CD4-positive, alpha-beta T cell treated with Interleukin-1 beta for 1 hour (primary cell): ENCODE measurements at regions not wholly inside any gene's neighbourhood (a gene's known extent, or its start where the extent isn't known, plus 50 kb on each side); places are given as distances from the start of the nearest gene placed in this dataset.

ENCODE experiments used
- DNase-seq, 2 donors: peaks; one replicate each; pipeline ENCODE4 v3.0.0-alpha.2; 2020 to 2022

DNA sequence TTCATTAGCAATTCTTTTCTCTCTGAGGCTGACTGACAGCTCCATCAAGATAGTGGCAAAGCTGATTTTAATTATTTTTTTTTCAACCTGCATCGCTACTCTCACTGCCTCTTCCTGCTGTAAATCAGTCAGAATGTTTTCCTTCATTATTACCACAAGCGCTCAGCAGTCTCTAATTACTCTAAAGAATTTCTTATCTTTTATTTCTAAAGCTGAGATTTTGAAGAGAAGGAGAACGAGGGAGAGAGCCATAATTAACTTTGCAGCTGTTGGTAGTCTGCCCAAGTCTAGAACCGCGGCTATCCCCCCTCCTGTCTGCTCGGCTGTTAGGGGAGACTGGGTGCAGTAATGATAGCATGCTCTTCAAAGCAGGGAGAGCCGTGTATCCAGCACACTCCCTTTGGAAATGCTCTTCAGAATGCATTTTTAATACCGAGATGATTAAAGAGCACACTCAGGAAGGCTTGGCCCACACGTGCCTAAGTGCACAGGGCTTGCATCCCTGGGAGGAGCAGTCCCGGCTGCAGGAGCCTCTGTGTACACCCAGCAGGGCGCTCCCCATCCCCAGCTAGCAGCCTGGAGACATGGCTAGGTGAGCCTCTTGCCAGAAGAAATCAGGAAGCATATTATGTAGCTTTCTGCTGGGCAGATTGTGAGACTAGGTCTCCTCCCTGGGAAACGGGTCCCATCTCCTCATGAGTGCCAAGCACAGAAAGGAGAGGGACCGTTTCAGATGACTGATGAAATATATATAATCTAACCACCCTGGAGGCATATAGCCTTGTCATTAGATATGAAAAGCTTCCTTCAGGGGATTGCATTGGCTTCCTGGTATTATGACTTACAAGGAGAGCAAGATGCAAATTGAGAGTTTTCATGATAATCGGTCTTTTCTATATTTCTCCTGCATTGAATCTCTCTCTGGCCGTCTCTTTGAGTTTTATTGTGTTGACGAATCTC lies 555.2 kb downstream of the CMPK2 start:
- DNase-seq, result no peak

DNA sequence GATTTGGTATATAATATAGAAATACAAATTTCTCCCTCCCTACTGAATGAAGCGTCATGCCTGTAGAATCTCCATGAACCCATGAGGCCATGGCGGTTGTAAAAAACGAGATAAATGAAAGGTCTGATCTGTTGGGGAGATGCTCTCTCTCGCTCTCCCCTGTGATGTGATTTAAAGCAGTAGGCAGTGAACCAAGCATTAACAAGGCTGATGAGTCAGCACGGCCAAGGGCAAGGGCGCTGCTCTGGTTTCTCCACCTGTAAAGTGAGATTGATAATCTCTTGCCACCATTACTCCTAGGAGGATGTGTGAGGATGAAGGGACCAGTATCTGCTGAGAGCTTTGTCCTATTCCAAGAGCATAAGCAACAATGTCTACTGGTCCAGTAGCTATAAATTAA lies 553.3 kb downstream of the CMPK2 start:
- no peak for DNase-seq

DNA sequence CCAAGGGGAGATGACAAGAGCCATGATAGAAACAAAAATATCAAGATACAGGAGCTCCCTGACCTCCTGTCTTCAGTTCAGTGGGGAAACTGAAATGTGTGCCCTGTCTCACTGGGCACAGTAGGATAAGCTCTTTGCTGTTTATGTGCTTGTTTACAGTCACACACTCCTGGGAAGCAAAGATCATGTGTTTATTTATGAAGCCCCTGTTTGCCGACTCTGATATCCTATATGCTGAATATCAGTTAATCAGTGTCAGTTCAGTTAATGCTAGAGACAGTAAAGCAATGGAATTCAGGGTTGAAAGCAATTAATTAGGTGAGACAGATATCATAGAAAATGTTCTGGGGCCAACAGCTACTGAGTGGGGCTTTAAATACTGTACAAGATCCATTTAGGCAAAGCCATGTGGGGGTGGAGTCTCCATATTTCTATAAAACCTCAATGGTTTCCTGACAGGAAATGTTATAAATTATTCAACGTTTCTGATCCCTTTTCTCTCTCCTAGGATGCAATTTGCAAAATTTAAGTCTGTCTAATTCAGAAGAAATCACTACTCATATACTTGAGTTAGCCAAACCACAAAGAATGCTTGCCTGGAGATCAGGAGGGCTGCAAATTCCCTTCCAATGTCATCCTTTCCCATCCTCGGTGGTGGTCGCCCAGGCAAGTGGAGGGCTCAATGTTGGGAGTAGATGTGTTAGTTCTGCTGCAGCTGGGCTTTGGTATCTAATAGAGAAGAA lies 551.3 kb downstream of the CMPK2 start:
- no peak for DNase-seq

DNA sequence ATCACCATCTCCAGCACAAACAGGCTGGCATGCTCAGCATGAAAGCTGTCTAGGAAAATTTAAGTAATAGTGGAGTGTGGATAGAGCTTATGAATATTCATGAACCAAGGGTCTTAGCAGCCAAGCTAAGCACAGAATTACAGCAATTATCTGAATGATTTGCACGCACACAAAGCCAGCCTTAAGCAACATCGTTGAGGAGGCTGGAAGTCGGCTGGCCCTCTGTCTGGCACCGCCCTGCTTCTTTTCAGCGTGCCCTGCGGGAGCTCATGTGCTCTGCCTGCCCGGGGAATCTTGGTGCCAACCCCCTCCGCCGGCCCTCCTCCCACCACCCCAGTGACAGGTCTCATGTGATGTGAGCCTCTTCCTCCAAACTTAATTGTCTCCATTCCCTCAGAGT lies 540.1 kb downstream of the CMPK2 start:
- no peak for DNase-seq

DNA sequence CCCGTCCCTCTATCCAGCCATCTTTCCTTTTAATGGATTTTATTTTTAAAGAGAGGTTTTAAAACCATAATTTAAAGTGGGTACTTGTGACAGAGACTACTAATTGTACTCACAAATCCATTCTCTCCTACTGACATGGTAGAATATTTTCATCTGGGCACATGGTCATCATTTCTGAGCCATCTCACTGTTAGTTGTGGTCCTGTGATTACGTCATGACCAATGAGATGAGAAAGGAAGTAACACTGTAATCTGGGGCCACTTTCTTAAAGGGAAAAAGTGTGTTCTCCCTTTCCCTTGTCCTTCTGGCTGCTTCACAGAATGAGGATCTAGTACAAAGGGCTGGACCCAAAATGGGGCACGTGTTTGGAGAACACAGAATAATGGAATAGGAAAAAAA lies 538.7 kb downstream of the CMPK2 start:
- DNase-seq, result no peak

DNA sequence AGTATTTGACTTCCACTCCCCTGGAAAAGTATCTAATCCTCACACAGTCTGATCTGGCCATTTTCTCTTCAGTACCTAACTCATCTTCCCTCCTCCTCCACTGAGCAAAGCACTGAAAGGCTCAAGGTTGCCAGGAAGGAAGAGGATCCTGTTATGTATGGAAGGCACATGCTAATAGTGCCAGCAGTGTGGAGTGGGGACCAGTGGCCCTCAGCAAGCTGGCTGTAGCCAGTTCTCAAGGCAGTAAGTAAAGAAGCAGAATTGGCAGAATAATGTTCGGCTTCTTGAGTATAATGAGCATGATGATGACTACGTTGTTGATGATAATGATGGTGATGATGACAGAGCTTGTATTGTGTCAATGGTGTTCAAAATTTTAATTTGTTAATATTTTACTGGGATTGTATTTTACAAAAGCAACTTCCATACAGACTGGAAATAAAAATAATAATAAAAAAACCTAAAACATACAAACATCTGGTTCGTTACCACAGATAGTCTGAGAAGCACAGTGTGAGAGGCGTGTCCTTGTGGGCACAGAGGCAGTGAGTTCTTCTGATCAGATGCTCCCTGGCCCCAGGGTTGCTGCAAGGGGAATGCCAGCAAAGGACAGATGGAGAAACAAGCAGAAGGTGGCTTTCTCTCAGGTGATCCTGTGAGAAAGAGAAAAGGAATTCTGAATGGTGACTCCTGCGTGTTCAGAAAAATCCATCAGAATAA lies 528.8 kb downstream of the CMPK2 start:
- DNase-seq, result no peak

DNA sequence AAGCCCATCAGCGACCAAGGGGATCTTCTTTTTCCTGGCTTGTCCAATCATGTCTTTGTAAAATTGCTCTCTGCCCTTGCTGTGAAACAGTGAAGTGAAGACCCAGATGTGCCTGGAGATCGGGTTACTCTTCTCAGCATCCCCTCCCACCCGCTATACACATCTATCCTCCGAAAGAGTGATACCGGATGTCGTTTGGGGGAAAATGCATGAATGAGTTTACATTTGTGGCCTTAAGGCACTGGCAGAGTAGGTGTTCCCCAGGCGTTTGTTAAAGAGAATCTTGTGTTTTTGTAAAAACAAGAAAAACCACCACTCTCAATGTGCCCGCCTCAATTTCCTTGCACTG lies 528.3 kb downstream of the CMPK2 start:
- no peak for DNase-seq

DNA sequence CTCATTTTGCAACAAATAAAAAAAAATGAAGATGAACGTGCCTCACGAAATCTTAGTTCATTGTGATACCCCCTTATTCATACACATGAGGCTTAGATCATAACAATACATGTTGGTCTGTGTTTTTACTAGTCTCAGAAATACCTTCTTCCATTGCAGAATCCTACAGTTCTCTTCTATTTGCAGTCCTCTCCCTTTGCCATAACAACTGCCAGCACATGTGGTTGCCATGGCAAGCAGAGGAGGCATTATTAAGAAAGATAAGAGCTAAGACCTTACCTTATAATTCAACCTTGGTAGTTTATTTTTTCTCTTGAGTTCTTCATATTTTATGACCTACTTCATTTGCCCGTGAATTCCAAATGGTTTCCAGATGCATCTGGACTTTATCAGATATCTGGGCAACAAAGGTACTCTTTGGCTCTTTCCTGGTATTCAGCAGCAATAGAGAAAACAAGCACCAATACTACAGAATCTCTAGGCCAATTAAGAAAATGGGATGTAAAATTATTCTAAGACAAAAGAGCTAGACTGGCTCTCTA lies 524.0 kb downstream of the CMPK2 start:
- no peak for DNase-seq

DNA sequence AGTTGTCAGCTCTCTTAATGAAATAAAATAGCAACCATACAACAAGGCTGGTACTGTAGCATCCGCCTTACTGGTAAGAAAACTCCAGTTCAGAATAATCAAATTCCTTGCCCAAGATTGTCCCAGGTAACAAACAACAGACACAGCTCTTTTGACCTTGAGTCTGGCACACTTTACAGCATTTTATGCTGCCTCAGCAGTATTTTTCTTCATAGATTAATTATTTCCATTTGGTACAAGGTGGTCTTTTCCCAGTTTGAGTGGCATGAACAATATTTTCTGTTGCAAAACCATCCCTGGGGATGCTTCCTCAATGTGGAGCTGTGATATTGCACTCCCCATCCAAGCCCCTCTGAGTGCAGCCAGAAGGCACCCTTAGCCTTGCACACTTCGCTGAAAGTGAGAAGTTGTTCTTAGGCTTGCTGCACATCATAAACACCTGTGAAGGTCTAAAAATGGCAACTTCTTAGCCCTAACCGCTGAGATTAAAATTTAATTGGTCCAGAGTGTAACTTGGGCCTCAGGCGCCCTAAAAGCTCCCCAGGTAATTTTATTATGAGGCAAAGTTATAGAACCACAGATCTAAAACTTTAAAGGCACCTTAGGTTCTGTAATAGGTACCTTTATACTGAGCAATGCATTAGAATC lies 523.3 kb downstream of the CMPK2 start:
- DNase-seq, result no peak

DNA sequence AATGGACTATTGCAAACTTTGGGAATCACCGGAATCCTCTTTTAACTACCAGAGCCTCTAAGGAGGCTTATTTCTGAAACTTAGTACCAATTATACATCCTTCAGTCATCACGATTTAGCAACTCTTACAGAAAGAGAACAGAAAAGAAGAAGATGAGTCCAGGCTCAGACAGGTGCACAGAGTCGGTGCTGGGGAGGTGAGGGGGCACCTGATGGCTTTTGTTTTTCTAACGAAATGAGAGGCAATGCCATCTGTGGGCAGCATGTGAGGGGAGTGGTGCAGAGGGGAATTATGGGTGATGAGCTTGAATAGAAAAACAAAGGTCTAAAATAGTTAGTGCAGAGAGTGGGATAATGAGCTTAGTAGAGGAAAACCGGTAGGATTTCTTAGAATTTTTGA lies 522.6 kb downstream of the CMPK2 start:
- DNase-seq, result no peak

DNA sequence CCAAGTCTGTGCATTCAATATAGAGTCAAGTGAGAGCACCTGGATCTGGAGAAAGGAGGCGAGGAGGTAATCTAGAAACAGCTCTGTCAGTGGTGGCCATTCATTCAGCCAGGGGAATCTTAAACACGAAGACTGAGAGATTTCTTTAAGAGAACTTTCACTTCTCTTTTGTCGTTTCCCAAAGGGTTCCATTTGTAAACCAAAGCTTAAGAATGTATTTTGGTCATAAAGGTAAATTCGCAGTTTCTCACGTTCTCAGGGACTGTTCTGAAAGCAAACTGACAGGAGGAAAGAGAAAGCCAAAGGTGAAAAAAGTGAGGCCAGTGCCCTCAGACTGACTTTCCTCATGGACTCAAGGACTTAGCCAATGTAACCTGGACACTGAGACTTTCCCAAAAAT lies 513.5 kb downstream of the CMPK2 start:
- no peak for DNase-seq

DNA sequence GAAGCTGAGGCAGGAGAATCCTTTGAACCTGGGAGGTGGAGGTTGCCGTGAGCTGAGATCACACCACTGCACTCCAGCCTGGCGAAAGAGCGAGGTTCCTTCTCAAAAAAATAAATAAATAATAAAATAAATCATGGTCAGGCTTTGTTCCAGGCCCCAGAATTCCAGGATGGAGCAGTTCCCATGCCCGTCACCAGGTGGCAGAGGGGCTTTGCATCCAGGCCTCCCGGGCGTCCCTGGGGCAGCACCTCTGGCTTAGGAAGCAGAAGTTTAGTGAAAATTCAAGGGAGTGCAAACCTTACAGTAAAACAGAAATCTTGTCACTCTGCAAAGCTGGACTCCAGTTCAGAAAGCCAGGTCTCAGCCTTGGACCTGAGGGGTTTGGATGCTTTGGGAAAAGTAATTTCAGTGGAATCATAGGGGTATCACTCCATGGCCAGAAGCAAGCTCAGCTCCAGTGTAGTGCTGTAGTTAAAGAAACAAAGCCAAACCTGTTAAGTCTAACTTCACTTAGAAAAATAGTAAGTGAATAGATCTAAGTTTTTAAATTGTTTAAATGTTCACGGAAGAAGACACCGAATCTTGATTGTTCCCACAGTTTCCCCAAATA lies 512.7 kb downstream of the CMPK2 start:
- no peak for DNase-seq

DNA sequence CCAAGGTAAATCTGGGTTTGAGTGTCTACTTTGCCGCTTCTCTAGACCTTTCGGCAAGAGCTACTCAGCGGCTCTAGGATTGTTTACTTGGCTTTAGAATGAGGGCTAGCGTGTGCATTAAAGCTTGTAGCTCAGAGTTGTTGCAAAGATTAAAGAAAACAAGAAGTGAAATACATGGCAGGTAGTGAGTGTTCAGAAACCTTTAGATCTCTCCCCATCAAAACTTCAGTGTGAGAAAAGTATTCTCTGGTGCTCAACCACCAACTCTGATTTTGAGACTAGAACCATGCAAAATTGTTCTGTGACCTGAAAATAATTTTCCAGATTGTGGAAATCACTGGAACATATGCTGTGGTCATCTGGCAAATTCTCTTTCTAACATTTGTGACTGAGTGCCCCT lies 512.0 kb downstream of the CMPK2 start:
- no peak for DNase-seq

DNA sequence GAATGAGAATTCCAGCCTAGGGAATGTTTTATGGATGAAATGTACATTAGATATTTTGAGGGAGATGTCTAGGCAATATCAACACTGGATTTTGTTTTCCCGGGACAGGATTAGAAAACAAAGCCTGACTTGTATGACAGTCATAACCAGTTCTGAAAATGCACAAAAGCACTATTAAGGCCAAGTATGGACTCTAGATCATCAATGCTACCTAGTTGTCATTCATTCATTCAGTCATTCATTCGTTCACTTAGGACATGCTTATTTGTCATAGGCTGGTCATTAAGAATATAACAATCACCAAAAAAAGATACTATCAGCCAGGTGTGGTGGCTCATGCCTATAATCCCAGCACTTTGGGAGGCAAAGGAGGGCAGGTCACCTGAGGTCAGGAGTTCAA lies 511.2 kb downstream of the CMPK2 start:
- no peak for DNase-seq

DNA sequence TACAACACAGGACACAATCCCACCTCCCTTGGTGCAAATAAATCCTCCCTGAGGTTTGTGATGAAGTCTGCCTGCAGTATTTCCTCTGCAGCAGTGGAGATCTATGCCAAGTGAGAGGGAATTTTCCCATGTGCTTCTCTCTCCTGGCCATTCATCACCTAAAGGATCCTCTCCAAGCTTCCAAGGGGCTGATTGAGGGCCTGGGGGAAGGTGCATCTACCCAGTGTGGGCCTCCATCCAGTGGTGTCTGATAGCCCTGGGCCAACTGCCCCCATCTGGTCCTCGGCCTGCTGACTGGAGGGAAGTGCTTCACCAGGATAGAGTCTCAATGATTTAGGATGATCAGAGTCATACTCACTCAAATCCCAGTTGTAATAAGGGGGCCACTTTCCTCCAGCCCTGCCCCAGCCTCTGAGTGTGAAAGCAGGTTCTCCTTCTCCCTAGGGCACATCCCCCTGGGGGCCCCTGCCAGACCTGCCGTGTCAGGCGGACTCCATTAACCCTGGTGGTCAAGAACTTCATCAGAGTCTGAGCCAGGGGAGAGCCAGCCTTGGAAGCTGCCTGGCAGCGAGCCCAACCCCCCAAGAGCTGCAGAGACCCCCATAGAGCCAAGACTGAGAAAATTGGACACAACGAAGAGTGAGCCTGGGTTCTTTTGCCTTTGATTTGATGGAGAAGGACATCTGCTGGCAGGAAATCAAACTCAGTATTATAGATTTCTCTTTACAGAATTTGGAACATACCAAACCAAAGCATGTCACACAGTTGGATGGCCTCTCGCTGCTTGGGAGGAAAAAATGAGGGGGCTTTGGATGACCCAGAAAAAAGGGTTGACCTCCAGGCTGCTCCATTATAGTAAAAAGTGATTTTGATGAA lies 509.6 kb downstream of the CMPK2 start:
- DNase-seq, result no peak

DNA sequence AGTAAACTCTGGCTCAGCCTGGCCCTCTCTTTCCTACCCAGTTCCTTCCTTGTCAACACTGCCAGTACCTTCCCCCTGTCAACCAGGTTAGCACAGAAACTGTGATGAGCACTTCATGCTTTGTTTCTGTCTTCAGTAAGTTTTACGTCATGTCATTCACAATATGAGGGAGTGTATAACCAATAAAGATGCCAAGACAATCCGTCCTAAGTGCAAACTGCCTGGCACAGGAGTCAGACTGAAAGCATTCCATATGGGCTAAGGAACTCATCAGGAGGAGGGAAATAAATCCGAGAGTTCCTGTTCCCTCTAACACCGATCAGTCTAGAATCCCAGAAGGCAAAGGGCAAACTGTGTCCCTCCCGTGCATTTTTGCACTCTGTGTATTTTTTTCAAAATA lies 507.2 kb downstream of the CMPK2 start:
- no peak for DNase-seq

DNA sequence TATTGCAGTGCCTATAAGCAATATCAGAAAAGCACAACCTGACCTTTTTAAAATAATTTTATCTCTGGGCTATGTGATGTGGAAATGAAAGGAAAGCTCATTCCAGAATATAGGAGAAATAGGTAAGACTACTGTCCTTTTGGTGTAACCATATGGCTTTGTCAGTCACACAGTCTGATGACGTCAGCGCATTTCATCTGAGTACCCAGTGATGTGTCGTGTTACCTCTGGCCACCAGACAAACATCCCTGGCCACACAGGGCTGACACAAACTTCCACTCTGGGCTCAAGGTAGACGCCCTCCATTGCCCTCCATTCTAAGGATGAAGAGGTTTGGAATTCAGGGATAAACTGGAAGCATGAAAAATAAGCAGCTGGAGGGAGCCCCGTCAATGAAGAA lies 506.7 kb downstream of the CMPK2 start:
- no peak for DNase-seq

DNA sequence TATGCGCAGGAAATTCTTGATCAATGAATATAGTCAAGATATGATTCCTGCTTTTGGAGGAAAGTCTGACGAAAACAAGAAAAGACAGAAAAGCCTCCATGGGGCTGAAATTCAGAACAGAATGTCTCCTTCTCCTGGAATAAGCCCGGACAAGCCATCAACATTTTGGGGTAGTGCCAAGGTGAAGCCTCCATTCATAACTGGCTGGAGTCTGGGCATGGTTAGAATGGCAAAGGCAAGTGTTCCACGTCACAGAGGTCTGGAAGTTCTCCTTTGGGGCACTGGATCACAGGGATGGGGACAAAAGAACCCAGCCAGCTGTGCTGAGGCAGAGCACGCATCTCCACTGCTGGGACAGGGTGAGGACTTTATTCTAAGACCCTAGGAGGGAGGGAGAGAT lies 505.7 kb downstream of the CMPK2 start:
- DNase-seq, result no peak

DNA sequence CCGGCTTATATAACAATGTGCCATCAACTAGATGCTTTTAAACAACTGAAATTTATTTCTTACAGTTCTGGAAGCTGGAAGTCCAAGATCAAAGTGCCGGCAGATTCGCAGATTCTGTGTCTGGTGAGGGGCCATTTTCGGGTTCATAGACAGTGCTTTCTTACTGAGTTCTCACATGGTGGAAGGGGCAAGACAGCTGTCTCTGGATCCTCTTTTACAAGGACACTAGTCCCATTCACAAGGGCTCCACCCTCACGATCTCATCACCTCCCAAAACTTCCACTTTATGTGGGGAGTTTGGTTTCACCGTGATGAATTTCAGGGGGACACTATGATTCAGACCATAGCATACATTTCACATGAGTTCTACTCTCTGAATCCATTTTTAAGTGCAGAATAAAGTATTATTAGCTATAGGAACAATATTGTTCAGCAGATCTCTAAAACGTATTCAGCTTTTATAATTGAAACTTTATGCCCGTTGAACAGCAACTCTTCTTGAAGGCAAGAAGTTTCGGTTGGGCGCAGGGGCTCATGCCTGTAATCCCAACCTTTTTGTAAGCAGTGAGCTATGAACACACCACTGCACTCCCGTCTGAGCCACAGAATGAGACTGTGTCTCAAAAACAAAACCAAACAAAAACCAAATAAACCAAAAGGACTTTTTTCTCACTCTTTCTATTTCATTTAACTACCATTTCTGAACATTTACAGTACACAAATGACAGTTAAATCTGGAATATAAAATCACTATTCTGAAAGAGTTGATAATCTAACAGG lies 502.8 kb downstream of the CMPK2 start:
- DNase-seq, result no peak

DNA sequence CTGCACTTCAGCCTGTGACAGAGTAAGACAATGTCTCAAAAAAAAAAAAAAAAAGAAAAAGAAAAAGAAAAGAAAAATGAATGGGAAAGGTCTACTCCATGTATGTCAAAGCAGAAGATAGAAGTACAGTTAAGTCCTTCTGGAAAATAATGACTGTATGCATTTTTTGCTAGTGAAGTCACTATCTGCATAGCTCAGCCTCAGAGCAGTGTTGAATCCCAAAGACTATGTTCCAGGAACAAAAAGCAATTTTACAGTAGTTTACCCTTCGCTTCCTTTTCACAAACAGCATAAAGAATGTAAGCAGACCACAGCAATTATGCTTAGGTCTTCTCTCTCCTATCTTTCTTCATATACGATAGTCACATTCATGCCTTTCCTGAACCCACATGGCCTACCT lies 497.4 kb downstream of the CMPK2 start:
- DNase-seq, result no peak

DNA sequence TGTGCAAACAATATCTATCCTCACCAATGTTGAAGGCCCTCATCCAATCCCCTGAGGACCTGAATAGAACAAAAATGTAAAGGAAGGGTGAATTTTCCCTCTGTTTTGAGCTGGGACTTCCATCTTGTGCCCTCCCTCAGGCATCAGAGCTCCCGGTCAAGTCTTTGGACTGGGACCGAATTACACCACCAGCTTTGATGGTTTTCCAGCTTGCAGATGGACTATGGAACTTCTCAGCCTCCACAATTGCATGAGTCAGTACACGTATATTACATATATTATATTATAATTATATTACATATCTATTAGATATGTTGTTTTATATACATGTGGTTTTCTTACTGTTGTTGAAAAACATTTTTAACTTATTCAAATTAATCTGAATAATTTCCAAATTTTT lies 496.4 kb downstream of the CMPK2 start:
- no peak for DNase-seq
